Activated B cell treated with CpG ODN at 0.5 μM for 24 hours (primary cell): ENCODE measurements at regions not wholly inside any gene's neighbourhood (a gene's known extent, or its start where the extent isn't known, plus 50 kb on each side); places are given as distances from the start of the nearest gene placed in this dataset.

Experiments used
- ATAC-seq: fragments of 200-7000 bp; cut with Tn5 transposase; one replicate; pipeline ENCODE4 v1.10.0; 2021; ENCODE audit warnings: low read depth, mild to moderate bottlenecking, moderate library complexity
- CTCF ChIA-PET: fragments of 350-600 bp; sonication (Branson Sonifier 250); formaldehyde crosslinking; loops from one replicate; lab custom pipeline; 2021; ENCODE audit warnings: antibody characterized with exemption; lab: Charles Lee
- POLR2A ChIA-PET: fragments of 350-600 bp; sonication (Branson Sonifier 250); formaldehyde crosslinking; loops from one replicate; lab custom pipeline; 2021; ENCODE audit warnings: antibody characterized with exemption; lab: Charles Lee
- DNase-seq: peaks from one replicate; pipeline ENCODE4 v3.0.0; 2022
- H3K27ac Mint-ChIP-seq: one replicate; pipeline ENCODE4 v1.8.0; 2020; ENCODE audit warnings: mixed read lengths
- H3K27me3 Mint-ChIP-seq: one replicate; pipeline ENCODE4 v1.8.0; 2021; ENCODE audit warnings: mixed read lengths
- H3K36me3 Mint-ChIP-seq: one replicate; pipeline ENCODE4 v1.8.0; 2021; ENCODE audit warnings: low read depth, mixed read lengths
- H3K4me1 Mint-ChIP-seq: one replicate; pipeline ENCODE4 v1.8.0; 2021; ENCODE audit warnings: mixed read lengths
- H3K4me3 Mint-ChIP-seq: one replicate; pipeline ENCODE4 v1.8.0; 2020; ENCODE audit warnings: mild to moderate bottlenecking, mixed read lengths
- H3K9me3 Mint-ChIP-seq: one replicate; pipeline ENCODE4 v1.8.0; 2020; ENCODE audit warnings: mixed read lengths
- CTCF ChIP-seq: fragments of 200-600 bp; IDR thresholded peaks from one replicate; pipeline ENCODE4 v1.8.0; 2022; ENCODE audit warnings: antibody characterized with exemption, mild to moderate bottlenecking
- intact Hi-C: fragments of 100-400 bp; cut with micrococcal nuclease; formaldehyde crosslinking; loops from one replicate; pipeline ENCODE4 v1.15.1; 2024

- POLR2A ChIA-PET, result no interaction called here
- no peak for DNase-seq
- ATAC-seq, result no peak
- Mint-ChIP-seq H3K9me3 (no peaks in the 10 kb centered on the region), H3K27ac (no peak overlapping the region), H3K27me3 (no peaks in the 10 kb centered on the region), H3K36me3 (no peaks in the 10 kb centered on the region), H3K4me1 (no peaks in the 10 kb centered on the region), H3K4me3 (no peak overlapping the region)
- TF ChIP-seq CTCF, result no peak
- intact Hi-C loops, result no loop called here
- CTCF ChIA-PET, result no interaction called here
Observed at GRCh38 chr10:33552290-33552689, 217.8 kb upstream of the NRP1 start.

- no peaks in the 10 kb centered on the region for H3K27me3 Mint-ChIP-seq
- H3K4me3 Mint-ChIP-seq, result no peak overlapping the region
- intact Hi-C loops, result no loop called here
- H3K36me3 Mint-ChIP-seq, result no peaks in the 10 kb centered on the region
- no peaks in the 10 kb centered on the region for H3K9me3 Mint-ChIP-seq
- ATAC-seq, result no peak
- DNase-seq, result no peak
- TF ChIP-seq CTCF, result no peak
- H3K27ac Mint-ChIP-seq, result no peak overlapping the region
- H3K4me1 Mint-ChIP-seq, result no peaks in the 10 kb centered on the region
- ChIA-PET POLR2A (no interaction called here), CTCF (no interaction called here)
Observed at GRCh38 chr10:33550811-33551210, 216.3 kb upstream of the NRP1 start.

- ChIA-PET CTCF (no interaction called here), POLR2A (no interaction called here)
- ATAC-seq (no peak), DNase-seq (no peak)
- Mint-ChIP-seq H3K4me1 (no peaks in the 10 kb centered on the region), H3K36me3 (no peaks in the 10 kb centered on the region), H3K27ac (no peak overlapping the region), H3K9me3 (peaks cover 12% of the 10 kb centered on the region), H3K4me3 (no peak overlapping the region), H3K27me3 (no peaks in the 10 kb centered on the region)
- intact Hi-C loops, result no loop called here
- no peak for TF ChIP-seq CTCF
Observed at GRCh38 chr10:33547976-33548375, 213.5 kb upstream of the NRP1 start.

GRCh38 chr10:33546031-33546430 lies 211.6 kb upstream of the NRP1 start:
- H3K27ac Mint-ChIP-seq, result no peak overlapping the region
- no peaks in the 10 kb centered on the region for H3K4me1 Mint-ChIP-seq
- intact Hi-C loops, result no loop called here
- POLR2A ChIA-PET, result no interaction called here
- no peaks in the 10 kb centered on the region for H3K27me3 Mint-ChIP-seq
- peaks cover 13% of the 10 kb centered on the region for H3K9me3 Mint-ChIP-seq
- CTCF ChIA-PET, result no interaction called here
- DNase-seq (no peak), ATAC-seq (no peak)
- no peak for TF ChIP-seq CTCF
- H3K36me3 Mint-ChIP-seq, result no peaks in the 10 kb centered on the region
- H3K4me3 Mint-ChIP-seq, result no peak overlapping the region

GRCh38 chr10:33542752-33543505 lies 208.5 kb upstream of the NRP1 start:
- no peak for TF ChIP-seq CTCF
- peaks cover 13% of the 10 kb centered on the region for H3K9me3 Mint-ChIP-seq
- ATAC-seq (no peak), DNase-seq (no peak)
- no peaks in the 10 kb centered on the region for H3K36me3 Mint-ChIP-seq
- H3K4me3 Mint-ChIP-seq, result no peak overlapping the region
- CTCF ChIA-PET, result no interaction called here
- POLR2A ChIA-PET, result no interaction called here
- H3K27me3 Mint-ChIP-seq, result no peaks in the 10 kb centered on the region
- H3K4me1 Mint-ChIP-seq, result no peaks in the 10 kb centered on the region
- intact Hi-C loops, result no loop called here
- H3K27ac Mint-ChIP-seq, result no peak overlapping the region
